Mucosa of descending colon (tissue), 3 donors: ENCODE measurements at regions not wholly inside any gene's neighbourhood (a gene's known extent, or its start where the extent isn't known, plus 50 kb on each side); places are given as distances from the start of the nearest gene placed in this dataset.

Experiments used
- ATAC-seq: fragments of 200-7000 bp; cut with Tn5 transposase; one replicate; pipeline ENCODE4 v1.9.1; 2020; ENCODE audit warnings: mild to moderate bottlenecking, moderate library complexity
- DNase-seq, 3 donors: peaks; one replicate each; pipeline ENCODE4 v3.0.0-alpha.2; 2020
- H3K36me3 ChIP-seq: fragments of 200-600 bp; one replicate; pipeline ENCODE4 v1.8.0; 2021; ENCODE audit warnings: low read depth, mild to moderate bottlenecking
- H3K4me1 ChIP-seq: fragments of 200-600 bp; one replicate; pipeline ENCODE4 v1.8.0; 2021; ENCODE audit warnings: low read depth, mild to moderate bottlenecking
- H3K4me3 ChIP-seq: fragments of 200-600 bp; one replicate; pipeline ENCODE4 v1.8.0; 2021; ENCODE audit warnings: mild to moderate bottlenecking
- H3K9me3 ChIP-seq: fragments of 200-600 bp; one replicate; pipeline ENCODE4 v1.8.0; 2021; ENCODE audit warnings: mild to moderate bottlenecking
- CTCF ChIP-seq: fragments of 200-600 bp; IDR thresholded peaks from one replicate; pipeline ENCODE4 v1.8.0; 2022; ENCODE audit warnings: antibody characterized with exemption, mild to moderate bottlenecking
- intact Hi-C, 2 donors: fragments of 100-400 bp; cut with DNase I in 1 of 2; cut with micrococcal nuclease in 1 of 2; formaldehyde crosslinking; loops; one replicate each; pipeline versions ENCODE4 v1.11.0 to v1.11.1; 2022; cut with DNase I, micrococcal nuclease
- donor health status: DM: no; HTN: no; CAD: no; lungs with moderate emphysema.
- donor health status: DM: no; HTN: no; CAD: no.
- donor health status: DM: no; HTN: yes; CAD: no.

- TF ChIP-seq CTCF: no peak
- no peak overlapping the region for H3K4me3 ChIP-seq
- ATAC-seq: no peak
- H3K36me3 ChIP-seq: no peaks in the 10 kb centered on the region
- intact Hi-C loops: no loop called here
- peaks cover 11% of the 10 kb centered on the region for H3K9me3 ChIP-seq
- no peaks in the 10 kb centered on the region for H3K4me1 ChIP-seq
- DNase-seq: no peak
These were observed 1091.5 kb upstream of the CHAC2 start for GRCh38 chr2:52676056-52676455.

GRCh38 chr2:52668724-52669123 lies 1098.9 kb upstream of the CHAC2 start:
- DNase-seq (no peak), ATAC-seq (no peak)
- no peak overlapping the region for H3K4me3 ChIP-seq
- no peaks in the 10 kb centered on the region for H3K36me3 ChIP-seq
- H3K4me1 ChIP-seq: no peaks in the 10 kb centered on the region
- intact Hi-C loops: no loop called here
- no peak for TF ChIP-seq CTCF
- H3K9me3 ChIP-seq: peaks cover 14% of the 10 kb centered on the region

DNA sequence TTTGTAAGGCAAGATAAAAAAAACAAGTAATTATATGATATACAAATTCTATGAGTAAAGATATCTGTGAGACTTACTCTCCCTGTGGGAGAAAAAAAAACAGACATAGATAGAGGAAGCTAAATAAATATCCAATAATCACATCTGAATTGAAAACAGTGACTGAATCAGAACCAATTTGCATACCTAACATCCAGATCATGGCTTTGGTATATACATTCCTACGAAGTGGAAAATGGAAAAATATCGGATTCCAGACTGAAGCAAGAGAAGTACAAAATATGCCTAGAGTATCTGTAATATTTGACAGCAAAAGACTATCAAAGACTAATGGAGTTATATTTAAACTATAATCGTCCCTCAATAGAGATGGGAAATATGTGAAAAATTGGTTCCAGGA lies 1108.1 kb upstream of the CHAC2 start:
- no peak for DNase-seq
- no peak for ATAC-seq
- Histone ChIP-seq H3K9me3 (peaks cover 9% of the 10 kb centered on the region), H3K36me3 (no peaks in the 10 kb centered on the region), H3K4me3 (no peak overlapping the region), H3K4me1 (no peaks in the 10 kb centered on the region)
- intact Hi-C loops: no loop called here
- no peak for TF ChIP-seq CTCF

- Histone ChIP-seq H3K36me3 (no peaks in the 10 kb centered on the region), H3K9me3 (peaks cover 9% of the 10 kb centered on the region), H3K4me1 (no peaks in the 10 kb centered on the region), H3K4me3 (no peak overlapping the region)
- ATAC-seq: no peak
- no peak for DNase-seq
- intact Hi-C loops: no loop called here
- TF ChIP-seq CTCF: no peak
These were observed 1109.0 kb upstream of the CHAC2 start for GRCh38 chr2:52658598-52658997.

DNA sequence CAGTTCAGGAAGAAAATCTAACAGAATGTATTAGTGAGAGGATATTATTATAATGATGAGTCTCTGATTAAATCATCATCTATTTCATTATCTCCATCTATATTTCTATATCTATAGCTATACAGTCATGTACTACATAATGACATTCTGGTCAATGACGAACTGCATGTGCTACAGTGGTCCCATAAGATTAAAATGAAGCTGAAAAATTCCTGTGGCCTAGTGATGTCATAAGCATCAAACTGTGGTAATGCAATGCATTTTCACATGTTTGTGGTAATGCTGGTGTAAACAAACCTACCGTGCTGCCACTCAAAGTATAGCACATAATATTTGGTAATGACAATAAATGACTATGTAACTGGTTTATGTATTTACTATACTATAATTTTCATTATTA lies 1127.9 kb upstream of the CHAC2 start:
- no peak for TF ChIP-seq CTCF
- no peak for ATAC-seq
- no peaks in the 10 kb centered on the region for H3K36me3 ChIP-seq

DNA sequence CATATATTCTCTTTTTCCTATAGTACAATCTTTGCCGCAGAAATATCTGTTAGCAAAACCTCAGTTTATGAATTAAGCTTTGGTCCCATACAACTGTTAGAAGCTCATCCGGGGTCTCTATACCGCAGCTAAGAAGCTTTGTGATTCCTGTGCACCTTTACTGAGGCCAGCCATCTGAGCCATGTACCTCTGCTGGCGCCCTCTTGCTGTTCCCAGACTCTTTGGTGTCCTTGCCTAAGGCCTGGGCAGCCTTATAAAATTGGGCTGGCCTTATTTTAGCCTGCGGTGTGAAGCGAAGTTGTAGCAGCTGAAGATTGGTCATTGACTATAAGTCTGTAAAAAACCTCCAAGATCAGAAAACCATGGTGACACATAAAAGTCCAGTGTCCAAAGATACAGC lies 1135.1 kb upstream of the CHAC2 start:
- intact Hi-C loops: no loop called here
- no peak for ATAC-seq
- DNase-seq: no peak
- TF ChIP-seq CTCF: no peak
- Histone ChIP-seq H3K4me3 (no peak overlapping the region), H3K36me3 (no peaks in the 10 kb centered on the region), H3K9me3 (peaks cover 19% of the 10 kb centered on the region), H3K4me1 (no peaks in the 10 kb centered on the region)

More for the DNA sequence above, 1127.9 kb upstream of the CHAC2 start:
- peaks cover 15% of the 10 kb centered on the region for H3K9me3 ChIP-seq
- H3K4me1 ChIP-seq: no peaks in the 10 kb centered on the region
- H3K4me3 ChIP-seq: no peak overlapping the region
- DNase-seq: no peak
- intact Hi-C loops: no loop called here
